ENCODE measurements at regions not wholly inside any gene's neighbourhood (a gene's known extent, or its start where the extent isn't known, plus 50 kb on each side); places are given as distances from the start of the nearest gene placed in this dataset.

GRCh38 chr14:101371799-101372793 is 189.2 kb upstream of the DIO3 start:
- no peak for TF ChIP-seq CTCF (IDR thresholded peaks at IDR 0.05)
- TF ChIP-seq POLR2A (IDR thresholded peaks at IDR 0.05): no peak
